SK-N-SH (cell line): ENCODE measurements at regions not wholly inside any gene's neighbourhood (a gene's known extent, or its start where the extent isn't known, plus 50 kb on each side); places are given as distances from the start of the nearest gene placed in this dataset.
"Not testable (repeated sequence)": the region's sequence is repeated elsewhere in the genome, so short reads cannot be mapped to it uniquely, and the experiment has no call there.

Experiments used
- CHD2 ChIP-seq: fragments of 150-350 bp; IDR thresholded peaks from 2 replicates; pipeline ENCODE4 v1.6.1; 2018; ENCODE audit warnings: low read length; ENCODE audit not compliant: partially characterized antibody
- EP300 ChIP-seq, 2 experiments: IDR thresholded peaks; 2 replicates each; pipeline versions ENCODE4 v1.4.0 to v1.6.1; 2012; ENCODE audit warnings: borderline replicate concordance in 1 of 2, low read depth in 1 of 2, low read length in 1 of 2
- FOSL2 ChIP-seq: IDR thresholded peaks from 2 replicates; pipeline ENCODE4 v1.4.0; 2012; ENCODE audit warnings: low read depth, mild to moderate bottlenecking, moderate library complexity, borderline replicate concordance
- JUND ChIP-seq: IDR thresholded peaks from 2 replicates; pipeline ENCODE4 v1.4.0; 2012
- NFIC ChIP-seq: IDR thresholded peaks from 2 replicates; pipeline ENCODE4 v1.4.0; 2012; ENCODE audit warnings: borderline replicate concordance
- RFX5 ChIP-seq: IDR thresholded peaks from 2 replicates; pipeline ENCODE4 v1.6.1; 2012; ENCODE audit warnings: mild to moderate bottlenecking, improper control_type of control experiment, low read length
- SIN3A ChIP-seq: IDR thresholded peaks from 2 replicates; pipeline ENCODE4 v1.6.1; 2012; ENCODE audit warnings: low read depth, mild to moderate bottlenecking, low read length, moderate library complexity, borderline replicate concordance
- TAF1 ChIP-seq: IDR thresholded peaks from 2 replicates; pipeline ENCODE4 v1.6.1; 2012; ENCODE audit warnings: low read depth, mild to moderate bottlenecking, low read length, moderate library complexity, borderline replicate concordance
- TEAD4 ChIP-seq: IDR thresholded peaks from 2 replicates; pipeline ENCODE4 v1.4.0; 2012; ENCODE audit warnings: mild to moderate bottlenecking, borderline replicate concordance; ENCODE audit not compliant: insufficient read depth
- TF ChIP-seq, protein P1 (sequence below): fragments of 200-600 bp; sonication (generic); IDR thresholded peaks from 2 replicates; pipeline ENCODE4 v1.6.1; 2017; ENCODE audit warnings: antibody characterized with exemption, mild to moderate bottlenecking, moderate library complexity
- TF ChIP-seq, protein P2 (sequence below): fragments of 150-350 bp; IDR thresholded peaks from 2 replicates; pipeline ENCODE4 v1.6.1; 2017; ENCODE audit warnings: antibody characterized with exemption, low read length, low read depth, borderline replicate concordance
- TF ChIP-seq, protein P3 (sequence below): IDR thresholded peaks from 2 replicates; pipeline ENCODE4; 2012
- TF ChIP-seq, protein P4 (sequence below): IDR thresholded peaks from 2 replicates; pipeline ENCODE4 v1.4.0; 2012; ENCODE audit warnings: low read depth
- TF ChIP-seq, protein P5 (sequence below): IDR thresholded peaks from 2 replicates; pipeline ENCODE4 v1.6.1; 2012; ENCODE audit warnings: mild to moderate bottlenecking, low read depth, low read length, moderate library complexity

DNA sequence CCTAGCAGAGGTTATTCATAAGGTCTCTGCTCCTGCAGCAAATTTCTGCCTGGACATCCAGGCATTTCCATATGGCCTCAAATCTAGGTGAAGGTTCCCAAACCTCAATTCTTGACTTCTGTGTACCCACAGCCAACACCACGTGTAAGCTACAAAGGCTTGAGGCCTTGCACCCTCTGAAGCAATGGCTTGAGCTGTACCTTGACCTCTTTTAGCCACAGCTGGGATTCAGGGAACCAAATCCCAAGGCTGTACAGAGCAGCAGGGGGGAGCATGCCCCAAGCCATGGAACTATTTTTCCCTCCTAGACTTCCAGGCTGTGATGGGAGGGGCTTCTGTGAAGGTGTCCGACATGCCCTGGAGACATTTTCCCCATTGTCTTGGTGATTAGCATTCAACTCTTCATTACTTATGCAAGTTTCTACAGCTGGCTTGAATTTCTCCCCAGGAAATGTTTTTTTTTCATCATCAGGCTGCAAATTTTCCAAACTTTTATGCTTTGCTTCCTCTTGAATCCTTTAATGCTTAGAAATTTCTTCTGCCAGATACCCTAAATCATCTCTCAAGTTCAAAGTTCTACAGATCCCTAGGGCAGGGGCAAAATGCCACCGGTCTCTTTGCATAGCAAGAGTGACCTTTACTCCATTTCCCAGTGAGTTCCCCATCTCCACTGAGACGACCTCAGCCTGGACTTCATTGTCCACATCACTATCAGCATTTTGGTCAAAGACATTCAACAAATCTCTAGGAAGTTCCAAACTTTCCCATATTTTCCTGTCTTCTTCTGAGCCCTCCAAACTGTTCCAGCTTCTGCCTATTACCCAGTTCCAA is 1148.9 kb downstream of the SORCS1 start:
- TF ChIP-seq, protein P1, sequence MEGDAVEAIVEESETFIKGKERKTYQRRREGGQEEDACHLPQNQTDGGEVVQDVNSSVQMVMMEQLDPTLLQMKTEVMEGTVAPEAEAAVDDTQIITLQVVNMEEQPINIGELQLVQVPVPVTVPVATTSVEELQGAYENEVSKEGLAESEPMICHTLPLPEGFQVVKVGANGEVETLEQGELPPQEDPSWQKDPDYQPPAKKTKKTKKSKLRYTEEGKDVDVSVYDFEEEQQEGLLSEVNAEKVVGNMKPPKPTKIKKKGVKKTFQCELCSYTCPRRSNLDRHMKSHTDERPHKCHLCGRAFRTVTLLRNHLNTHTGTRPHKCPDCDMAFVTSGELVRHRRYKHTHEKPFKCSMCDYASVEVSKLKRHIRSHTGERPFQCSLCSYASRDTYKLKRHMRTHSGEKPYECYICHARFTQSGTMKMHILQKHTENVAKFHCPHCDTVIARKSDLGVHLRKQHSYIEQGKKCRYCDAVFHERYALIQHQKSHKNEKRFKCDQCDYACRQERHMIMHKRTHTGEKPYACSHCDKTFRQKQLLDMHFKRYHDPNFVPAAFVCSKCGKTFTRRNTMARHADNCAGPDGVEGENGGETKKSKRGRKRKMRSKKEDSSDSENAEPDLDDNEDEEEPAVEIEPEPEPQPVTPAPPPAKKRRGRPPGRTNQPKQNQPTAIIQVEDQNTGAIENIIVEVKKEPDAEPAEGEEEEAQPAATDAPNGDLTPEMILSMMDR = not testable (repeated sequence)
- TF ChIP-seq NFIC; SIN3A; EP300 (IDR thresholded peaks at IDR 0.05; ENCODE audit: borderline replicate concordance in 1 of 2, low read depth in 1 of 2, low read length in 1 of 2); JUND; TEAD4; TAF1; FOSL2; RFX5; CHD2: not testable (repeated sequence)
- TF ChIP-seq, protein P2, sequence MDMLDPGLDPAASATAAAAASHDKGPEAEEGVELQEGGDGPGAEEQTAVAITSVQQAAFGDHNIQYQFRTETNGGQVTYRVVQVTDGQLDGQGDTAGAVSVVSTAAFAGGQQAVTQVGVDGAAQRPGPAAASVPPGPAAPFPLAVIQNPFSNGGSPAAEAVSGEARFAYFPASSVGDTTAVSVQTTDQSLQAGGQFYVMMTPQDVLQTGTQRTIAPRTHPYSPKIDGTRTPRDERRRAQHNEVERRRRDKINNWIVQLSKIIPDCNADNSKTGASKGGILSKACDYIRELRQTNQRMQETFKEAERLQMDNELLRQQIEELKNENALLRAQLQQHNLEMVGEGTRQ = not testable (repeated sequence)
- TF ChIP-seq, protein P3, sequence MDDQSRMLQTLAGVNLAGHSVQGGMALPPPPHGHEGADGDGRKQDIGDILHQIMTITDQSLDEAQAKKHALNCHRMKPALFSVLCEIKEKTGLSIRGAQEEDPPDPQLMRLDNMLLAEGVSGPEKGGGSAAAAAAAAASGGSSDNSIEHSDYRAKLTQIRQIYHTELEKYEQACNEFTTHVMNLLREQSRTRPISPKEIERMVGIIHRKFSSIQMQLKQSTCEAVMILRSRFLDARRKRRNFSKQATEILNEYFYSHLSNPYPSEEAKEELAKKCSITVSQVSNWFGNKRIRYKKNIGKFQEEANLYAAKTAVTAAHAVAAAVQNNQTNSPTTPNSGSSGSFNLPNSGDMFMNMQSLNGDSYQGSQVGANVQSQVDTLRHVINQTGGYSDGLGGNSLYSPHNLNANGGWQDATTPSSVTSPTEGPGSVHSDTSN = not testable (repeated sequence)
- TF ChIP-seq, protein P4, sequence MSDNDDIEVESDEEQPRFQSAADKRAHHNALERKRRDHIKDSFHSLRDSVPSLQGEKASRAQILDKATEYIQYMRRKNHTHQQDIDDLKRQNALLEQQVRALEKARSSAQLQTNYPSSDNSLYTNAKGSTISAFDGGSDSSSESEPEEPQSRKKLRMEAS = not testable (repeated sequence)
- TF ChIP-seq, protein P5, sequence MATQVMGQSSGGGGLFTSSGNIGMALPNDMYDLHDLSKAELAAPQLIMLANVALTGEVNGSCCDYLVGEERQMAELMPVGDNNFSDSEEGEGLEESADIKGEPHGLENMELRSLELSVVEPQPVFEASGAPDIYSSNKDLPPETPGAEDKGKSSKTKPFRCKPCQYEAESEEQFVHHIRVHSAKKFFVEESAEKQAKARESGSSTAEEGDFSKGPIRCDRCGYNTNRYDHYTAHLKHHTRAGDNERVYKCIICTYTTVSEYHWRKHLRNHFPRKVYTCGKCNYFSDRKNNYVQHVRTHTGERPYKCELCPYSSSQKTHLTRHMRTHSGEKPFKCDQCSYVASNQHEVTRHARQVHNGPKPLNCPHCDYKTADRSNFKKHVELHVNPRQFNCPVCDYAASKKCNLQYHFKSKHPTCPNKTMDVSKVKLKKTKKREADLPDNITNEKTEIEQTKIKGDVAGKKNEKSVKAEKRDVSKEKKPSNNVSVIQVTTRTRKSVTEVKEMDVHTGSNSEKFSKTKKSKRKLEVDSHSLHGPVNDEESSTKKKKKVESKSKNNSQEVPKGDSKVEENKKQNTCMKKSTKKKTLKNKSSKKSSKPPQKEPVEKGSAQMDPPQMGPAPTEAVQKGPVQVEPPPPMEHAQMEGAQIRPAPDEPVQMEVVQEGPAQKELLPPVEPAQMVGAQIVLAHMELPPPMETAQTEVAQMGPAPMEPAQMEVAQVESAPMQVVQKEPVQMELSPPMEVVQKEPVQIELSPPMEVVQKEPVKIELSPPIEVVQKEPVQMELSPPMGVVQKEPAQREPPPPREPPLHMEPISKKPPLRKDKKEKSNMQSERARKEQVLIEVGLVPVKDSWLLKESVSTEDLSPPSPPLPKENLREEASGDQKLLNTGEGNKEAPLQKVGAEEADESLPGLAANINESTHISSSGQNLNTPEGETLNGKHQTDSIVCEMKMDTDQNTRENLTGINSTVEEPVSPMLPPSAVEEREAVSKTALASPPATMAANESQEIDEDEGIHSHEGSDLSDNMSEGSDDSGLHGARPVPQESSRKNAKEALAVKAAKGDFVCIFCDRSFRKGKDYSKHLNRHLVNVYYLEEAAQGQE = not testable (repeated sequence)
